BJ (cell line): ENCODE measurements at regions not wholly inside any gene's neighbourhood (a gene's known extent, or its start where the extent isn't known, plus 50 kb on each side); places are given as distances from the start of the nearest gene placed in this dataset.

Source experiments
- CTCF ChIA-PET: fragments of 350-600 bp; formaldehyde crosslinking; extraction: SDS; loops from one replicate; lab custom pipeline; 2021; ENCODE audit warnings: antibody characterized with exemption, inconsistent platforms; lab: Yijun Ruan, JAX
- POLR2A ChIA-PET: fragments of 300-600 bp; sonication (Branson Sonifier 250); formaldehyde crosslinking; extraction: SDS; loops from one replicate; lab custom pipeline; 2021; ENCODE audit warnings: antibody characterized with exemption; lab: Charles Lee
- DNase-seq: peaks from one replicate; pipeline ENCODE4 v3.0.0-alpha.2; 2011; ENCODE audit warnings: low read depth
- H3K27me3 ChIP-seq: 2 replicates; pipeline ENCODE4 v1.6.0; 2011; ENCODE audit warnings: low read length; ENCODE audit not compliant: control insufficient read depth, insufficient read depth
- H3K36me3 ChIP-seq: 2 replicates; pipeline ENCODE4 v1.5.1; 2011; ENCODE audit warnings: low read length; ENCODE audit not compliant: control insufficient read depth, insufficient read depth
- H3K4me3 ChIP-seq: 2 replicates; pipeline ENCODE4 v1.5.1; 2011; ENCODE audit warnings: low read depth, mild to moderate bottlenecking, control low read depth, low read length
- CTCF ChIP-seq: IDR thresholded peaks from 2 replicates; pipeline ENCODE4 v1.5.1; 2011; ENCODE audit warnings: low read depth, mild to moderate bottlenecking, control low read depth, inconsistent platforms, low read length, moderate library complexity; ENCODE audit not compliant: insufficient read depth

GRCh38 chr2:121947674-121948073 is 192.2 kb downstream of the TSN start:
- no peak for DNase-seq
- H3K36me3 ChIP-seq: no peaks in the 10 kb centered on the region
- no peak for TF ChIP-seq CTCF
- POLR2A ChIA-PET: no interaction called here
- no peaks in the 10 kb centered on the region; the same call in none of the 2 replicates for H3K27me3 ChIP-seq
- no peak overlapping the region for H3K4me3 ChIP-seq
- CTCF ChIA-PET: no interaction called here

DNA sequence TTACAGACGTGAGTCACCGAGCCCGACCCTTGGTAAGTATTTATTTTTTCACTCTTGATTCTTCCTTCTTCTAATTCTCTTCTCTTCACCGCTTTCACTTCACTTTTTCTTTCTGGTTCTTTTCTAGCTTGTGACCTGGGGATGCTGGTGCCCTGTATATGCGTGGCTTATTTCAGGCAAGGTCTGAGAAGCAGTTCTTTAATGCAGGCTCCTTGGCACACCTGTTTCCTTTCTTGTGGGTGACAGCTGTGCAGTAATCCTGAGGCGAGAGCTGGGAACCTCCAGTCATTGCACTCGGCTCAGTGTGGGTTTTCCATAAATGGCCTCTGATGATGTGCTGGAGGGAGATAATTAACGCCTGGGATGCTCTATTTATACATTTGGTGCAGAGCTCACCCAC is 193.8 kb downstream of the TSN start:
- Histone ChIP-seq H3K27me3 (no peaks in the 10 kb centered on the region; the same call in none of the 2 replicates), H3K36me3 (no peaks in the 10 kb centered on the region), H3K4me3 (no peak overlapping the region)
- no peak for DNase-seq
- ChIA-PET CTCF (no interaction called here), POLR2A (no interaction called here)
- TF ChIP-seq CTCF: no peak

- H3K4me3 ChIP-seq: no peak overlapping the region
- TF ChIP-seq CTCF: no peak
- ChIA-PET CTCF (no interaction called here), POLR2A (no interaction called here)
- peaks cover 2% of the 10 kb centered on the region for H3K27me3 ChIP-seq
- no peak for DNase-seq
- no peaks in the 10 kb centered on the region for H3K36me3 ChIP-seq
Measured at GRCh38 chr2:121955426-121955825, 200.0 kb downstream of the TSN start.

DNA sequence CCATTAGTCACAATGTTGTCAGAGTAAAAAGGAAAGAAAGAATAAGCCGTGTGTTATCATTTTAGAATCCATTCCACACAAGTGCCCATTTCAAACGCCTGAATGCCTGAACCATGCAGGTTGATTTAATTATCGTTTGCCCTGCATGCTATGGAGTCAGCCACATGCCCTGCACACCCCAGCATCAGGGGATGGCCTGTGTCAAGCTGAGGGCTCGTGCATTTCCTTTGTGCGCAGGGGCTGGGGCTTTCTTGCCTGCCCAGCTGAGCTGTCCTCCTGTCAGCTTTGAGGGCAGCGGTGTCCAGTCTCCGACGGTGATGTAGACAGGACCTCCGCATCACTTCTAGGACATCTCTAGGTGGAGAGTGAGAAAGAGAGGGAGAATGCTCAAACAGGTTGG is 200.4 kb downstream of the TSN start:
- CTCF ChIA-PET: interaction anchor here (1.3 kb wide), 1 partner anchor 12 kb away, joined by 4 read pairs; no protein-coding TSS in a partner anchor
- Histone ChIP-seq H3K36me3 (no peaks in the 10 kb centered on the region), H3K27me3 (peaks cover 2% of the 10 kb centered on the region), H3K4me3 (no peak overlapping the region)
- POLR2A ChIA-PET: no interaction called here
- DNase-seq: no peak
- TF ChIP-seq CTCF: no peak

- Histone ChIP-seq H3K27me3 (peaks cover 2% of the 10 kb centered on the region), H3K36me3 (no peaks in the 10 kb centered on the region), H3K4me3 (no peak overlapping the region)
- CTCF ChIA-PET: no interaction called here
- no peak for TF ChIP-seq CTCF
- POLR2A ChIA-PET: no interaction called here
- no peak for DNase-seq
Measured at GRCh38 chr2:121960251-121960650, 204.8 kb downstream of the TSN start.
